Fibroblast of lung (primary cell): ENCODE measurements at regions not wholly inside any gene's neighbourhood (a gene's known extent, or its start where the extent isn't known, plus 50 kb on each side); places are given as distances from the start of the nearest gene placed in this dataset.

Source experiments
- CTCF ChIP-seq, 2 donors: IDR thresholded peaks in 1 of 2; conservative IDR thresholded peaks in 1 of 2; 1 replicate in 1 of 2; 2 replicates in 1 of 2; pipeline ENCODE4 v1.5.1; 2011 to 2012; ENCODE audit warnings: low read length in 2 of 2, control low read depth in 1 of 2, inconsistent platforms in 1 of 2, low read depth in 1 of 2, mild to moderate bottlenecking in 1 of 2
- EZH2 ChIP-seq: IDR thresholded peaks from 2 replicates; pipeline ENCODE4 v1.5.1; 2012; ENCODE audit warnings: low read length, control low read depth, mild to moderate bottlenecking; ENCODE audit errors: missing control alignments

DNA sequence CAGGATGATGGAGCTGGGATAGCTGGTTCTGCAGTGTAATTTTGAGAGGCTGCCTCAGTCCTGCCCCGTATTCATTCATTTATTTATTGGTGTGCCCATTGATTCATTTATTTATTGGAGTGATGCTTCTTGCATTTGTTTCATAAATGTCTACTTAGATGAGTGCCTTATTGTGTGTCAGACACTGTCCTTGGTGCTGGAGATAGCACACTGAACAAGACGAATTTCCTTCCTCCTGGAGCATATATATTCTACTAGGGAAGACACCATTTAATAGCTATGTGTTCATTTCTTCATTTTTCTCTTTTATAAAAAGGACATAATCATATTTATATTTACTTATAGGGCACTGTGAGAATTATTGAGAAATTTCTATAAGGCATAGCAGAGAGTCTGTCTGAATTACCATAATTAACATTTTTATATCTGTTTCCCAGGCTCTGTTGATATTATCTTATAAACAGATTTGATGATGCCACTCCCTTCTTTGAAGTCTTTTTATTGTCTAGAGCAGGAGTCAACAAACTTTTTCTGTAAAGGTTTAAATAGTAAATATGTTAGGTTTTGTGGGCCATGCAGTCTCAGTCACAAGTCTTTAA is 433.9 kb upstream of the ZNF608 start:
- TF ChIP-seq CTCF (conservative IDR thresholded peaks at IDR 0.05 in 1 of 2, IDR thresholded peaks at IDR 0.05 in 1 of 2; ENCODE audit: low read depth in 1 of 2, low read length in 2 of 2) (no peak), EZH2 (no peak)
